Stomach (tissue), 8 donors: ENCODE measurements at regions not wholly inside any gene's neighbourhood (a gene's known extent, or its start where the extent isn't known, plus 50 kb on each side); places are given as distances from the start of the nearest gene placed in this dataset.
A peak's percentile ranks its signal among the peaks of the same experiment; 100 is the strongest.

Experiments
- DNase-seq, 2 donors: peaks; one replicate each; pipeline versions ENCODE4 v3.0.0 to v3.0.0-alpha.2; 2013 to 2019
- H3K27ac ChIP-seq, 5 donors: fragments of 200-600 bp in 4 of 5; sonication (generic) in 4 of 5; one replicate each; pipeline ENCODE4 v1.5.1; 2013 to 2019; ENCODE audit warnings: mild to moderate bottlenecking in 1 of 5, moderate library complexity in 1 of 5
- H3K27me3 ChIP-seq, 3 donors: fragments of 200-600 bp; sonication (generic); one replicate each; pipeline ENCODE4 v1.5.1; 2017 to 2019; ENCODE audit warnings: mixed run types in 1 of 3
- H3K36me3 ChIP-seq, 4 donors: fragments of 200-600 bp; sonication (generic); 1 replicate in 3 of 4; 2 replicates in 1 of 4; pipeline ENCODE4 v1.5.1; 2016 to 2019
- H3K4me1 ChIP-seq, 4 donors: fragments of 200-600 bp; sonication (generic); one replicate each; pipeline ENCODE4 v1.5.1; 2016 to 2019
- H3K4me3 ChIP-seq, 4 donors: fragments of 200-600 bp; sonication (generic) in 3 of 4; one replicate each; pipeline ENCODE4 v1.5.1; 2016 to 2019; ENCODE audit warnings: mild to moderate bottlenecking in 1 of 4
- H3K9me3 ChIP-seq, 4 donors: fragments of 200-600 bp; sonication (generic); one replicate each; pipeline ENCODE4 v1.5.1; 2016 to 2019
- EP300 ChIP-seq: sonication (generic); formaldehyde crosslinking; IDR thresholded peaks from one replicate; pipeline ENCODE4 v1.6.1; 2017; ENCODE audit warnings: antibody characterized with exemption
- POLR2A ChIP-seq, 4 donors: fragments of 450-650 bp; IDR thresholded peaks; one replicate each; pipeline ENCODE4 v1.6.1; 2016; ENCODE audit warnings: antibody characterized with exemption in 4 of 4, control low read depth in 2 of 4, mild to moderate bottlenecking in 1 of 4, moderate library complexity in 1 of 4
- POLR2AphosphoS5 ChIP-seq, 3 donors: sonication (generic); formaldehyde crosslinking; IDR thresholded peaks; one replicate each; pipeline ENCODE4 v1.6.1; 2016; ENCODE audit warnings: antibody characterized with exemption in 3 of 3
- WGBS, 5 donors: extraction: QIAGEN DNeasy Blood & Tissue Kit in 3 of 5; methylation state at CpG; one replicate each; pipeline versions ENCODE4 v1.1.5 to v1.1.7; 2013 to 2018; 5-methylcytosine and 5-hydroxymethylcytosine counted together
- intact Hi-C: fragments of 100-400 bp; cut with DNase I; formaldehyde crosslinking; loops from one replicate; pipeline ENCODE4 v1.15.1; 2023; ENCODE audit warnings: low total_unique reads
- TF ChIP-seq, protein P1 (sequence below), 7 experiments: fragments of 450-650 bp in 4 of 7; fragments of 200-600 bp in 3 of 7; sonication (generic) in 3 of 7; IDR thresholded peaks; one replicate each; pipeline ENCODE4 v1.5.1; 2016 to 2019; ENCODE audit warnings: antibody characterized with exemption in 7 of 7, control low read depth in 2 of 7, mild to moderate bottlenecking in 1 of 7
- donor health status: healthy with polysubstance abuse.
- donor health status: Bipolar disorder and iron deficiency.
- donor health status: healthy.

- intact Hi-C loops = no loop called here
- WGBS, 5 donors = 46 to 79% (median 62%) methylated on average over 2 of the region's 2 CpGs
- no peaks in the 10 kb centered on the region for H3K4me1 ChIP-seq
Measured at GRCh38 chr13:108402850-108403249, 133.3 kb downstream of the TNFSF13B start.

GRCh38 chr13:108407495-108407894 is 138.0 kb downstream of the TNFSF13B start:
- TF ChIP-seq EP300 = no peak
- no peak for TF ChIP-seq POLR2A (IDR thresholded peaks at IDR 0.05)
- no peak for TF ChIP-seq POLR2AphosphoS5 (IDR thresholded peaks at IDR 0.05)
- TF ChIP-seq, protein P1, sequence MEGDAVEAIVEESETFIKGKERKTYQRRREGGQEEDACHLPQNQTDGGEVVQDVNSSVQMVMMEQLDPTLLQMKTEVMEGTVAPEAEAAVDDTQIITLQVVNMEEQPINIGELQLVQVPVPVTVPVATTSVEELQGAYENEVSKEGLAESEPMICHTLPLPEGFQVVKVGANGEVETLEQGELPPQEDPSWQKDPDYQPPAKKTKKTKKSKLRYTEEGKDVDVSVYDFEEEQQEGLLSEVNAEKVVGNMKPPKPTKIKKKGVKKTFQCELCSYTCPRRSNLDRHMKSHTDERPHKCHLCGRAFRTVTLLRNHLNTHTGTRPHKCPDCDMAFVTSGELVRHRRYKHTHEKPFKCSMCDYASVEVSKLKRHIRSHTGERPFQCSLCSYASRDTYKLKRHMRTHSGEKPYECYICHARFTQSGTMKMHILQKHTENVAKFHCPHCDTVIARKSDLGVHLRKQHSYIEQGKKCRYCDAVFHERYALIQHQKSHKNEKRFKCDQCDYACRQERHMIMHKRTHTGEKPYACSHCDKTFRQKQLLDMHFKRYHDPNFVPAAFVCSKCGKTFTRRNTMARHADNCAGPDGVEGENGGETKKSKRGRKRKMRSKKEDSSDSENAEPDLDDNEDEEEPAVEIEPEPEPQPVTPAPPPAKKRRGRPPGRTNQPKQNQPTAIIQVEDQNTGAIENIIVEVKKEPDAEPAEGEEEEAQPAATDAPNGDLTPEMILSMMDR (IDR thresholded peaks at IDR 0.05) = no peak
- Histone ChIP-seq H3K4me3 (no peak overlapping the region), H3K4me1 (no peaks in the 10 kb centered on the region), H3K27me3 (no peaks in the 10 kb centered on the region), H3K9me3 (no peaks in the 10 kb centered on the region), H3K27ac (no peak overlapping the region), H3K36me3 (no peaks in the 10 kb centered on the region)
- 41 to 64% (median 57%) methylated on average over 2 of the region's 2 CpGs for WGBS, 5 donors
- intact Hi-C loops = no loop called here
- no peak for DNase-seq

More at GRCh38 chr13:108402850-108403249, 133.3 kb downstream of the TNFSF13B start:
- Histone ChIP-seq H3K9me3 (no peaks in the 10 kb centered on the region), H3K27ac (no peak overlapping the region), H3K4me3 (no peak overlapping the region), H3K27me3 (no peaks in the 10 kb centered on the region), H3K36me3 (no peaks in the 10 kb centered on the region)
- DNase-seq = no peak
- TF ChIP-seq, protein P1 (IDR thresholded peaks at IDR 0.05) = no peak
- TF ChIP-seq EP300 (no peak), POLR2AphosphoS5 (IDR thresholded peaks at IDR 0.05) (no peak), POLR2A (IDR thresholded peaks at IDR 0.05) (no peak)

GRCh38 chr13:108408672-108409071 is 139.2 kb downstream of the TNFSF13B start:
- Histone ChIP-seq H3K4me1 (no peaks in the 10 kb centered on the region), H3K4me3 (no peak overlapping the region), H3K36me3 (no peaks in the 10 kb centered on the region), H3K9me3 (no peaks in the 10 kb centered on the region), H3K27me3 (no peaks in the 10 kb centered on the region), H3K27ac (no peak overlapping the region)
- 7 to 28% (median 21%) methylated on average over 2 of the region's 2 CpGs for WGBS, 5 donors
- intact Hi-C loops = no loop called here
- DNase-seq = peak in 1 of 2 donors; percentile 16
- TF ChIP-seq POLR2A (IDR thresholded peaks at IDR 0.05) (no peak), POLR2AphosphoS5 (IDR thresholded peaks at IDR 0.05) (no peak), EP300 (no peak)
- TF ChIP-seq, protein P1 (IDR thresholded peaks at IDR 0.05) = no peak

DNA sequence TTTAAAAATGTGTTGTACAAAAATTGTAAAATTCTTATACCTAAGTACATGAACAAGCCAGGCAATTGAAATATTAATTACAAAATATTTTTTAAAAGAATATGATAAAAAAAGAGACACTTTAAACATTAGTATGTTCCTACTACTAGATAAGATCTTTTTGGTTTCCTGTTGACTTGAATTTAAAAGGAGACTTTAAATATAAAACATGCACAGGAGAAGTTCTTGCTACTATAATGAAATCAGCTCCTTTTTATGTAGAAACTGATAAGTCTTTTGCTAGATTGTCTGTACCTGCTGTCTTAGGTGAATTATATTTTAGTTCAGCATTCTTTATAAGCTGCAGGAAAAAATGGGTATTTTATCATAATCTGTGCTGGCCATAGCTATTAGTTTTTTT is 140.2 kb downstream of the TNFSF13B start:
- no peak overlapping the region for H3K4me3 ChIP-seq
- H3K36me3 ChIP-seq = no peaks in the 10 kb centered on the region
- no peak for TF ChIP-seq EP300
- no peak for TF ChIP-seq POLR2AphosphoS5 (IDR thresholded peaks at IDR 0.05)
- TF ChIP-seq, protein P1 (IDR thresholded peaks at IDR 0.05) = no peak
- no peak for TF ChIP-seq POLR2A (IDR thresholded peaks at IDR 0.05)
- no peak overlapping the region for H3K27ac ChIP-seq
- H3K4me1 ChIP-seq = no peaks in the 10 kb centered on the region
- no peaks in the 10 kb centered on the region for H3K27me3 ChIP-seq
- no peaks in the 10 kb centered on the region for H3K9me3 ChIP-seq
- DNase-seq = no peak
- intact Hi-C loops = no loop called here
